Activated CD8-positive, alpha-beta memory T cell treated with anti-CD3 and anti-CD28 coated beads, Interleukin-2, amount 50 U/mL, for 24 hours (primary cell): ENCODE measurements at regions not wholly inside any gene's neighbourhood (a gene's known extent, or its start where the extent isn't known, plus 50 kb on each side); places are given as distances from the start of the nearest gene placed in this dataset.

Experiments used
- DNase-seq: peaks from one replicate; pipeline ENCODE4 v3.0.0-alpha.2; 2020; ENCODE audit errors: extremely low read depth

- no peak for DNase-seq
Observed at GRCh38 chr2:9681427-9681817, 50.6 kb upstream of the YWHAQ start.

GRCh38 chr2:9685637-9686036 is 54.8 kb upstream of the YWHAQ start:
- DNase-seq = no peak

GRCh38 chr2:9686061-9686460 is 55.3 kb upstream of the YWHAQ start:
- DNase-seq = no peak

GRCh38 chr2:9690252-9690651 is 59.5 kb upstream of the YWHAQ start:
- DNase-seq = no peak

- DNase-seq = no peak
Observed at GRCh38 chr2:9690716-9691498, 60.1 kb upstream of the YWHAQ start.

- no peak for DNase-seq
Observed at GRCh38 chr2:9692456-9693195, 61.8 kb upstream of the YWHAQ start.

- no peak for DNase-seq
Observed at GRCh38 chr2:9693196-9693491, 62.3 kb upstream of the YWHAQ start.

- no peak for DNase-seq
Observed at GRCh38 chr2:9693646-9694045, 62.8 kb upstream of the YWHAQ start.

- no peak for DNase-seq
Observed at GRCh38 chr2:9694661-9695234, 64.0 kb upstream of the YWHAQ start.

GRCh38 chr2:9695941-9696340 is 65.1 kb upstream of the YWHAQ start:
- no peak for DNase-seq

- no peak for DNase-seq
Observed at GRCh38 chr2:9696731-9697130, 65.9 kb upstream of the YWHAQ start.

- no peak for DNase-seq
Observed at GRCh38 chr2:9697909-9698308, 67.1 kb upstream of the YWHAQ start.

- no peak for DNase-seq
Observed at GRCh38 chr2:9699139-9700108, 68.6 kb upstream of the YWHAQ start.

GRCh38 chr2:9700109-9700495 is 69.3 kb upstream of the YWHAQ start:
- DNase-seq = no peak

GRCh38 chr2:9702604-9703084 is 71.8 kb upstream of the YWHAQ start:
- no peak for DNase-seq

- peak; percentile 72 for DNase-seq
Observed at GRCh38 chr2:9703085-9703678, 72.4 kb upstream of the YWHAQ start.

GRCh38 chr2:9703701-9704221 is 73.0 kb upstream of the YWHAQ start:
- DNase-seq = no peak

GRCh38 chr2:9704600-9704999 is 73.8 kb upstream of the YWHAQ start:
- DNase-seq = no peak

- DNase-seq = no peak
Observed at GRCh38 chr2:9705196-9705595, 74.4 kb upstream of the YWHAQ start.

- no peak for DNase-seq
Observed at GRCh38 chr2:9707008-9707407, 76.2 kb upstream of the YWHAQ start.

GRCh38 chr2:9707611-9708160 is 76.9 kb upstream of the YWHAQ start:
- DNase-seq = no peak
